Stomach (tissue), 4 donors: ENCODE measurements at regions not wholly inside any gene's neighbourhood (a gene's known extent, or its start where the extent isn't known, plus 50 kb on each side); places are given as distances from the start of the nearest gene placed in this dataset.

Experiments used
- POLR2A ChIP-seq, 4 donors: fragments of 450-650 bp; IDR thresholded peaks; one replicate each; pipeline ENCODE4 v1.6.1; 2016; ENCODE audit warnings: antibody characterized with exemption in 4 of 4, control low read depth in 2 of 4, mild to moderate bottlenecking in 1 of 4, moderate library complexity in 1 of 4
- POLR2AphosphoS5 ChIP-seq, 3 donors: sonication (generic); formaldehyde crosslinking; IDR thresholded peaks; one replicate each; pipeline ENCODE4 v1.6.1; 2016; ENCODE audit warnings: antibody characterized with exemption in 3 of 3
- TF ChIP-seq, protein P1 (sequence below), 7 experiments: fragments of 450-650 bp in 4 of 7; fragments of 200-600 bp in 3 of 7; sonication (generic) in 3 of 7; IDR thresholded peaks; one replicate each; pipeline ENCODE4 v1.5.1; 2016 to 2019; ENCODE audit warnings: antibody characterized with exemption in 7 of 7, control low read depth in 2 of 7, mild to moderate bottlenecking in 1 of 7

DNA sequence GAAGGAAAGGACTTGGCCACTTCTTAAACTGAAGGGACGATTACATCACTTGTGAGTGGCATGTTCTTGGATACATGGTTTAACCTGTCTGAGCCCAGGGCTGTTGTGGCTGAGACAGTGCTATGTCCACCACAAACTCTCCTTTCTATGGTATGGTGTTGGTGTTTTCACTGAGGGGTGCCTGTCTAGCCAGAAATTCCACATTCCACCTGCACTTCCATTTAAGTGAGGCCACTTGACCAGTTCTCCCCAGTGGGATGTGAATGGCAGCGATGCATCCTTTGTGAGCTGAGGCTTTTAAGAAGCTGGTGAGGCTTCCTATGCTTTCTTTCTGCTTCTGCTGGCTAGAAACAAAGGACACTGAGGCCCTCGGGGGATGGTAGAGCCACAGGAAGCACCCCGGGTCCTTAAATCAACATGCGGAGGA lies 151.4 kb upstream of the CHD6 start:
- TF ChIP-seq, protein P1, sequence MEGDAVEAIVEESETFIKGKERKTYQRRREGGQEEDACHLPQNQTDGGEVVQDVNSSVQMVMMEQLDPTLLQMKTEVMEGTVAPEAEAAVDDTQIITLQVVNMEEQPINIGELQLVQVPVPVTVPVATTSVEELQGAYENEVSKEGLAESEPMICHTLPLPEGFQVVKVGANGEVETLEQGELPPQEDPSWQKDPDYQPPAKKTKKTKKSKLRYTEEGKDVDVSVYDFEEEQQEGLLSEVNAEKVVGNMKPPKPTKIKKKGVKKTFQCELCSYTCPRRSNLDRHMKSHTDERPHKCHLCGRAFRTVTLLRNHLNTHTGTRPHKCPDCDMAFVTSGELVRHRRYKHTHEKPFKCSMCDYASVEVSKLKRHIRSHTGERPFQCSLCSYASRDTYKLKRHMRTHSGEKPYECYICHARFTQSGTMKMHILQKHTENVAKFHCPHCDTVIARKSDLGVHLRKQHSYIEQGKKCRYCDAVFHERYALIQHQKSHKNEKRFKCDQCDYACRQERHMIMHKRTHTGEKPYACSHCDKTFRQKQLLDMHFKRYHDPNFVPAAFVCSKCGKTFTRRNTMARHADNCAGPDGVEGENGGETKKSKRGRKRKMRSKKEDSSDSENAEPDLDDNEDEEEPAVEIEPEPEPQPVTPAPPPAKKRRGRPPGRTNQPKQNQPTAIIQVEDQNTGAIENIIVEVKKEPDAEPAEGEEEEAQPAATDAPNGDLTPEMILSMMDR (IDR thresholded peaks at IDR 0.05) = no peak
- no peak for TF ChIP-seq POLR2A (IDR thresholded peaks at IDR 0.05)
- TF ChIP-seq POLR2AphosphoS5 (IDR thresholded peaks at IDR 0.05) = no peak
